B cell (primary cell): ENCODE measurements at regions not wholly inside any gene's neighbourhood (a gene's known extent, or its start where the extent isn't known, plus 50 kb on each side); places are given as distances from the start of the nearest gene placed in this dataset. TPM values are rescaled to one million over a fixed set of nuclear protein-coding genes. Genes with fewer than 3 reads are reported as not detected.
"Not testable (repeated sequence)": the region's sequence is repeated elsewhere in the genome, so short reads cannot be mapped to it uniquely, and the experiment has no call there.

Experiments used
- ATAC-seq: fragments of 200-7000 bp; cut with Tn5 transposase; one replicate; pipeline ENCODE4 v1.10.0; 2021; ENCODE audit warnings: low read depth, mild to moderate bottlenecking, moderate number of reproducible peaks, moderate library complexity
- CTCF ChIA-PET: fragments of 350-600 bp; sonication (Branson Sonifier 250); formaldehyde crosslinking; loops from one replicate; lab custom pipeline; 2021; ENCODE audit warnings: antibody characterized with exemption, inconsistent platforms; lab: Charles Lee
- POLR2A ChIA-PET: fragments of 350-600 bp; sonication (Branson Sonifier 250); formaldehyde crosslinking; loops from one replicate; lab custom pipeline; 2021; ENCODE audit warnings: antibody characterized with exemption; lab: Charles Lee
- DNase-seq: peaks from one replicate; pipeline ENCODE4 v3.0.0; 2013
- H2AFZ ChIP-seq: 2 replicates; pipeline ENCODE4 v1.6.1; 2012; ENCODE audit warnings: mild to moderate bottlenecking, low read depth, low read length; ENCODE audit not compliant: insufficient read depth, poor library complexity, severe bottlenecking
- H3K27ac ChIP-seq, 2 donors: 1 replicate in 1 of 2; 2 replicates in 1 of 2; pipeline ENCODE4 v1.5.1; 2012 to 2013; ENCODE audit warnings: low read length in 2 of 2, mild to moderate bottlenecking in 2 of 2, moderate library complexity in 1 of 2
- H3K27me3 ChIP-seq, 4 experiments: fragments of 200-600 bp in 1 of 4; sonication (generic) in 1 of 4; replicated peaks in 1 of 4; 1 replicate in 2 of 4; 2 replicates in 2 of 4; pipeline versions ENCODE4 v1.6.1 to v1.7.0; 2013 to 2016; ENCODE audit warnings: low read length in 3 of 4, mild to moderate bottlenecking in 2 of 4, mixed read lengths in 1 of 4, moderate library complexity in 1 of 4; ENCODE audit not compliant: insufficient read depth in 4 of 4, control insufficient read depth in 3 of 4; ENCODE audit errors: control extremely low read depth in 1 of 4
- H3K36me3 ChIP-seq, 2 experiments: replicated peaks in 1 of 2; 1 replicate in 1 of 2; 2 replicates in 1 of 2; pipeline versions ENCODE4 v1.6.1 to v1.7.1; 2013; ENCODE audit warnings: low read length in 1 of 2; ENCODE audit not compliant: insufficient read depth in 2 of 2, control insufficient read depth in 1 of 2; ENCODE audit errors: control extremely low read depth in 1 of 2, extremely low read depth in 1 of 2
- H3K4me1 ChIP-seq, 2 donors: fragments of 200-600 bp in 1 of 2; sonication (generic) in 1 of 2; 1 replicate in 1 of 2; 2 replicates in 1 of 2; pipeline versions ENCODE4 v1.5.1 to v1.6.1; 2013 to 2017; ENCODE audit warnings: low read length in 2 of 2; ENCODE audit not compliant: control insufficient read depth in 2 of 2, insufficient read depth in 2 of 2
- H3K4me2 ChIP-seq: replicated peaks from 2 replicates; pipeline ENCODE3; 2012; ENCODE audit warnings: mild to moderate bottlenecking, low read depth, low read length; ENCODE audit not compliant: poor library complexity, severe bottlenecking
- H3K4me3 ChIP-seq, 5 experiments: fragments of 200-600 bp in 1 of 5; sonication (generic) in 1 of 5; 1 replicate in 3 of 5; 2 replicates in 2 of 5; pipeline versions ENCODE4 v1.5.1 to v1.7.0; 2011 to 2016; ENCODE audit warnings: low read length in 4 of 5, mild to moderate bottlenecking in 4 of 5, low read depth in 2 of 5, control low read depth in 1 of 5, moderate library complexity in 1 of 5; ENCODE audit not compliant: insufficient read depth in 1 of 5; ENCODE audit errors: control extremely low read depth in 1 of 5, extremely low read depth in 1 of 5
- H3K79me2 ChIP-seq: fragments of 200-600 bp; sonication (generic); one replicate; pipeline ENCODE4 v1.6.0; 2016; ENCODE audit warnings: low read length; ENCODE audit not compliant: control insufficient read depth, insufficient read depth
- H3K9ac ChIP-seq: fragments of 200-600 bp; sonication (generic); 2 replicates; pipeline ENCODE4 v1.6.1; 2017; ENCODE audit warnings: mild to moderate bottlenecking, low read length, moderate library complexity
- H3K9me3 ChIP-seq, 3 donors: one replicate each; pipeline versions ENCODE4 v1.6.1 to v1.7.1; 2013; ENCODE audit warnings: low read length in 2 of 3; ENCODE audit not compliant: control insufficient read depth in 2 of 3, insufficient read depth in 1 of 3; ENCODE audit errors: control extremely low read depth in 1 of 3
- H4K20me1 ChIP-seq: 2 replicates; pipeline ENCODE4 v1.6.0; 2012; ENCODE audit warnings: mild to moderate bottlenecking, low read length; ENCODE audit not compliant: insufficient read depth, control insufficient read depth, poor library complexity, severe bottlenecking
- H3K27ac Mint-ChIP-seq: one replicate; pipeline ENCODE4 v1.8.0; 2021; ENCODE audit warnings: mixed read lengths
- H3K27me3 Mint-ChIP-seq: one replicate; pipeline ENCODE4 v1.8.0; 2021; ENCODE audit warnings: mixed read lengths
- H3K4me1 Mint-ChIP-seq: one replicate; pipeline ENCODE4 v1.8.0; 2021; ENCODE audit warnings: mixed read lengths
- H3K4me3 Mint-ChIP-seq: one replicate; pipeline ENCODE4 v1.8.0; 2021; ENCODE audit warnings: mixed read lengths
- H3K9me3 Mint-ChIP-seq: one replicate; pipeline ENCODE4 v1.8.0; 2022; ENCODE audit warnings: mixed read lengths; ENCODE audit not compliant: insufficient read depth
- WGBS: methylation state at CpG from one replicate; pipeline ENCODE4 v1.1.5; 2013; ENCODE audit warnings: missing lambda C conversion rate; ENCODE audit not compliant: insufficient coverage; 5-methylcytosine and 5-hydroxymethylcytosine counted together
- intact Hi-C: fragments of 100-400 bp; cut with micrococcal nuclease; formaldehyde crosslinking; loops from one replicate; pipeline ENCODE4 v1.10.0; 2022
- small RNA-seq: library from RNA; depleted of rRNA; stranded (forward); fragments of <200 nt; gene quantifications from one replicate; pipeline ENCODE3, GENCODE V24; 2012; ENCODE audit warnings: low replicate concordance, low read depth; ENCODE audit not compliant: insufficient read length

DNA sequence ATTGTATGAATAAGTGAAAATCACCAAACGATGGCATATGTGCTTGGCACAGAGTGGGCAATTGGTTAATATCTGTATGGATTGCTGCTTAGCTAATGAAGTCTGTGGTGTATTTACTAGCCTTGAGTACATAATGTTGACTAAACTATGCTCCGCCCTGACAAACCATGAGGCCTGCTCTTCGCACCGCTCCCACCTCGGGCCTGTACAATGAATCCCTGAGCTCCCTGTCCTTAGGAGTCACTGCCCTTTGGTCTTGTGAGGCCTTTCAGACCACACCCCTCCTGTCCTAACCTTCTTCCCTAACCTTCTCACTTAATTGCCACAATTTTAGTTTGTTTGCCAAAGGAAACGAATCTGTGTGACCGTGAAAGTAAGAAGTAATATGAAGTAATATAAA lies 193.2 kb downstream of the POTED start:
- CTCF ChIA-PET, H3K36me3 ChIP-seq: not testable (repeated sequence)

More for the DNA sequence above, 193.2 kb downstream of the POTED start:
- H3K27ac ChIP-seq, H2AFZ ChIP-seq, intact Hi-C loops, ATAC-seq, H3K4me1 Mint-ChIP-seq, DNase-seq, H3K9me3 Mint-ChIP-seq, H3K4me3 Mint-ChIP-seq, H4K20me1 ChIP-seq, H3K79me2 ChIP-seq, H3K27me3 ChIP-seq, H3K4me2 ChIP-seq, POLR2A ChIA-PET, H3K27ac Mint-ChIP-seq, H3K27me3 Mint-ChIP-seq, H3K9me3 ChIP-seq, H3K9ac ChIP-seq, H3K4me3 ChIP-seq, H3K4me1 ChIP-seq: not testable (repeated sequence)
- 82% methylated on average over 5 of the region's 7 CpGs for WGBS

Small RNA genes lying in the stretch of these regions (small RNA-seq; reads per million reads assigned to genes)
- gene RNU6-954P: not detected
- gene ZNF114P1: not detected
